GM23338 (cell line): ENCODE measurements at regions not wholly inside any gene's neighbourhood (a gene's known extent, or its start where the extent isn't known, plus 50 kb on each side); places are given as distances from the start of the nearest gene placed in this dataset.

Experiments
- ATAC-seq: fragments of 200-7000 bp; cut with Tn5 transposase; 3 replicates; pipeline ENCODE4 v1.9.1; 2020
- DNase-seq: peaks from one replicate; pipeline ENCODE4 v3.0.0-alpha.2; 2015; ENCODE audit warnings: low spot score
- H2AFZ ChIP-seq: fragments of 200-600 bp; sonication (generic); 2 replicates; pipeline ENCODE4 v1.8.0; 2016; ENCODE audit warnings: antibody characterized with exemption, mild to moderate bottlenecking, moderate library complexity
- H3F3A ChIP-seq: fragments of 200-600 bp; sonication (generic); replicated peaks from 2 replicates; pipeline ENCODE4 v1.8.0; 2017; ENCODE audit warnings: antibody characterized with exemption, mixed run types, low read depth
- H3K27ac ChIP-seq: fragments of 200-600 bp; sonication (generic); 2 replicates; pipeline ENCODE4 v1.6.1; 2016; ENCODE audit warnings: low read depth
- H3K27me3 ChIP-seq: fragments of 200-600 bp; sonication (generic); 2 replicates; pipeline ENCODE4 v1.8.0; 2016; ENCODE audit warnings: mild to moderate bottlenecking, mixed run types, moderate library complexity; ENCODE audit not compliant: insufficient read depth
- H3K36me3 ChIP-seq: fragments of 200-600 bp; sonication (generic); 2 replicates; pipeline ENCODE4 v1.8.0; 2016; ENCODE audit warnings: mild to moderate bottlenecking; ENCODE audit not compliant: insufficient read depth
- H3K4me1 ChIP-seq: fragments of 200-600 bp; sonication (generic); 2 replicates; pipeline ENCODE4 v1.8.0; 2016; ENCODE audit warnings: mild to moderate bottlenecking, moderate library complexity; ENCODE audit not compliant: insufficient read depth
- H3K4me2 ChIP-seq: fragments of 200-600 bp; sonication (generic); 2 replicates; pipeline ENCODE4 v1.7.1; 2017; ENCODE audit warnings: mixed run types
- H3K4me3 ChIP-seq: fragments of 200-600 bp; sonication (generic); 2 replicates; pipeline ENCODE4 v1.6.1; 2016; ENCODE audit warnings: mixed run types
- H3K79me2 ChIP-seq: fragments of 200-600 bp; sonication (generic); replicated peaks from 2 replicates; pipeline ENCODE4 v1.8.0; 2017; ENCODE audit warnings: mild to moderate bottlenecking; ENCODE audit not compliant: insufficient read depth
- H3K9me2 ChIP-seq: fragments of 200-600 bp; sonication (generic); 2 replicates; pipeline ENCODE4 v1.8.0; 2017; ENCODE audit not compliant: insufficient read depth
- H4K20me1 ChIP-seq: fragments of 200-600 bp; sonication (generic); replicated peaks from 2 replicates; pipeline ENCODE4 v1.8.0; 2017; ENCODE audit warnings: mild to moderate bottlenecking; ENCODE audit not compliant: insufficient read depth
- H3K27ac Mint-ChIP-seq: 2 replicates; pipeline ENCODE4 v1.8.0; 2020; ENCODE audit warnings: inconsistent platforms, mild to moderate bottlenecking, moderate library complexity, mixed read lengths
- H3K27me3 Mint-ChIP-seq: 3 replicates; pipeline ENCODE4 v1.8.0; 2022; ENCODE audit warnings: low read depth, mild to moderate bottlenecking, moderate library complexity, mixed read lengths, inconsistent platforms; ENCODE audit not compliant: insufficient read depth, poor library complexity
- H3K36me3 Mint-ChIP-seq: 3 replicates; pipeline ENCODE4 v1.8.0; 2021; ENCODE audit warnings: low read depth, mild to moderate bottlenecking, inconsistent platforms, moderate library complexity, mixed read lengths
- H3K4me1 Mint-ChIP-seq: 3 replicates; pipeline ENCODE4 v1.8.0; 2020; ENCODE audit warnings: mild to moderate bottlenecking, inconsistent platforms, mixed read lengths
- H3K4me3 Mint-ChIP-seq: 3 replicates; pipeline ENCODE4 v1.8.0; 2021; ENCODE audit warnings: moderate library complexity, mild to moderate bottlenecking, inconsistent platforms, mixed read lengths
- H3K9me3 Mint-ChIP-seq: 3 replicates; pipeline ENCODE4 v1.8.0; 2020; ENCODE audit warnings: moderate library complexity, mild to moderate bottlenecking, inconsistent platforms, mixed read lengths
- EZH2phosphoT487 ChIP-seq: fragments of 200-600 bp; sonication (generic); IDR thresholded peaks from one replicate; pipeline ENCODE4 v1.8.1; 2018; ENCODE audit warnings: antibody characterized with exemption; ENCODE audit not compliant: unreplicated experiment
- NANOG ChIP-seq: IDR thresholded peaks from 2 replicates; pipeline ENCODE4 v1.6.1; 2016; ENCODE audit warnings: antibody characterized with exemption, borderline replicate concordance
- POLR2AphosphoS5 ChIP-seq: IDR thresholded peaks from 2 replicates; pipeline ENCODE4 v1.6.1; 2016; ENCODE audit warnings: antibody characterized with exemption, low read depth
- ZNF114 ChIP-seq: fragments of 250-450 bp; sonication (Bioruptor Pico); IDR thresholded peaks from 2 replicates; pipeline ENCODE4 v1.5.0; 2020; ENCODE audit warnings: mild to moderate bottlenecking, moderate library complexity
- ZNF331 ChIP-seq: fragments of 250-450 bp; sonication (Bioruptor Pico); IDR thresholded peaks from 2 replicates; pipeline ENCODE4 v1.5.0; 2020; ENCODE audit warnings: low read depth, mild to moderate bottlenecking, moderate library complexity
- TF ChIP-seq, protein P1 (sequence below): fragments of 250-450 bp; sonication (Bioruptor Pico); IDR thresholded peaks from 2 replicates; pipeline ENCODE4 v1.5.0; 2020; ENCODE audit warnings: mild to moderate bottlenecking, moderate library complexity
- TF ChIP-seq, protein P2 (sequence below), 2 experiments: fragments of 200-600 bp in 1 of 2; sonication (generic) in 1 of 2; conservative IDR thresholded peaks; 2 replicates each; pipeline versions ENCODE4 v1.5.1 to v1.6.1; 2016 to 2017; ENCODE audit warnings: antibody characterized with exemption in 2 of 2, low read depth in 2 of 2, mild to moderate bottlenecking in 2 of 2, moderate library complexity in 1 of 2
- TF ChIP-seq, protein P3 (sequence below): IDR thresholded peaks from 2 replicates; pipeline ENCODE4 v1.6.1; 2016; ENCODE audit warnings: antibody characterized with exemption

DNA sequence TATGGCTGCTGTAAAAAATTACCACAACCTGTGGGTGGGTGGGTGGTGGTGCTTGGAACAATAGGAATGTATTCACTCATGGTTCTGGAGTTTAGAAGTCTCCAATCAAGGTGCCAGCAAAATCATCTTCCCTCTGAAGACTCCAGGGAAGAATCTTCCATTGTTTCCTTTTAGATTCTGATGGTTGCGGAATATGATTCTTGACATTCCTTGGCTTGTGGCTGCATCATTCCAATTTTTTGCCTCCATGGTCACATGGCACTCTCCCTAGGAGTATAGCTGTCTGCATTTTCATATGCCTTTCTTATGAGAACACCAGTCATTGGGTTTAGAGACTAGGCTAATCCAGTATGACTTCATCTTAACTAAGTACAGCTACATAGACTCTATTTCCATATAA, 401.0 kb downstream of the HS3ST3B1 start:
- Histone ChIP-seq H2AFZ (no peak overlapping the region), H3K27me3 (no peaks in the 10 kb centered on the region), H4K20me1 (no peaks in the 10 kb centered on the region), H3K79me2 (no peaks in the 10 kb centered on the region), H3K27ac (no peak overlapping the region), H3K36me3 (no peaks in the 10 kb centered on the region), H3K4me1 (peaks cover 13% of the 10 kb centered on the region), H3K4me3 (no peak overlapping the region), H3K9me2 (no peaks in the 10 kb centered on the region), H3F3A (no peaks in the 10 kb centered on the region), H3K4me2 (no peak overlapping the region)
- TF ChIP-seq, protein P1, sequence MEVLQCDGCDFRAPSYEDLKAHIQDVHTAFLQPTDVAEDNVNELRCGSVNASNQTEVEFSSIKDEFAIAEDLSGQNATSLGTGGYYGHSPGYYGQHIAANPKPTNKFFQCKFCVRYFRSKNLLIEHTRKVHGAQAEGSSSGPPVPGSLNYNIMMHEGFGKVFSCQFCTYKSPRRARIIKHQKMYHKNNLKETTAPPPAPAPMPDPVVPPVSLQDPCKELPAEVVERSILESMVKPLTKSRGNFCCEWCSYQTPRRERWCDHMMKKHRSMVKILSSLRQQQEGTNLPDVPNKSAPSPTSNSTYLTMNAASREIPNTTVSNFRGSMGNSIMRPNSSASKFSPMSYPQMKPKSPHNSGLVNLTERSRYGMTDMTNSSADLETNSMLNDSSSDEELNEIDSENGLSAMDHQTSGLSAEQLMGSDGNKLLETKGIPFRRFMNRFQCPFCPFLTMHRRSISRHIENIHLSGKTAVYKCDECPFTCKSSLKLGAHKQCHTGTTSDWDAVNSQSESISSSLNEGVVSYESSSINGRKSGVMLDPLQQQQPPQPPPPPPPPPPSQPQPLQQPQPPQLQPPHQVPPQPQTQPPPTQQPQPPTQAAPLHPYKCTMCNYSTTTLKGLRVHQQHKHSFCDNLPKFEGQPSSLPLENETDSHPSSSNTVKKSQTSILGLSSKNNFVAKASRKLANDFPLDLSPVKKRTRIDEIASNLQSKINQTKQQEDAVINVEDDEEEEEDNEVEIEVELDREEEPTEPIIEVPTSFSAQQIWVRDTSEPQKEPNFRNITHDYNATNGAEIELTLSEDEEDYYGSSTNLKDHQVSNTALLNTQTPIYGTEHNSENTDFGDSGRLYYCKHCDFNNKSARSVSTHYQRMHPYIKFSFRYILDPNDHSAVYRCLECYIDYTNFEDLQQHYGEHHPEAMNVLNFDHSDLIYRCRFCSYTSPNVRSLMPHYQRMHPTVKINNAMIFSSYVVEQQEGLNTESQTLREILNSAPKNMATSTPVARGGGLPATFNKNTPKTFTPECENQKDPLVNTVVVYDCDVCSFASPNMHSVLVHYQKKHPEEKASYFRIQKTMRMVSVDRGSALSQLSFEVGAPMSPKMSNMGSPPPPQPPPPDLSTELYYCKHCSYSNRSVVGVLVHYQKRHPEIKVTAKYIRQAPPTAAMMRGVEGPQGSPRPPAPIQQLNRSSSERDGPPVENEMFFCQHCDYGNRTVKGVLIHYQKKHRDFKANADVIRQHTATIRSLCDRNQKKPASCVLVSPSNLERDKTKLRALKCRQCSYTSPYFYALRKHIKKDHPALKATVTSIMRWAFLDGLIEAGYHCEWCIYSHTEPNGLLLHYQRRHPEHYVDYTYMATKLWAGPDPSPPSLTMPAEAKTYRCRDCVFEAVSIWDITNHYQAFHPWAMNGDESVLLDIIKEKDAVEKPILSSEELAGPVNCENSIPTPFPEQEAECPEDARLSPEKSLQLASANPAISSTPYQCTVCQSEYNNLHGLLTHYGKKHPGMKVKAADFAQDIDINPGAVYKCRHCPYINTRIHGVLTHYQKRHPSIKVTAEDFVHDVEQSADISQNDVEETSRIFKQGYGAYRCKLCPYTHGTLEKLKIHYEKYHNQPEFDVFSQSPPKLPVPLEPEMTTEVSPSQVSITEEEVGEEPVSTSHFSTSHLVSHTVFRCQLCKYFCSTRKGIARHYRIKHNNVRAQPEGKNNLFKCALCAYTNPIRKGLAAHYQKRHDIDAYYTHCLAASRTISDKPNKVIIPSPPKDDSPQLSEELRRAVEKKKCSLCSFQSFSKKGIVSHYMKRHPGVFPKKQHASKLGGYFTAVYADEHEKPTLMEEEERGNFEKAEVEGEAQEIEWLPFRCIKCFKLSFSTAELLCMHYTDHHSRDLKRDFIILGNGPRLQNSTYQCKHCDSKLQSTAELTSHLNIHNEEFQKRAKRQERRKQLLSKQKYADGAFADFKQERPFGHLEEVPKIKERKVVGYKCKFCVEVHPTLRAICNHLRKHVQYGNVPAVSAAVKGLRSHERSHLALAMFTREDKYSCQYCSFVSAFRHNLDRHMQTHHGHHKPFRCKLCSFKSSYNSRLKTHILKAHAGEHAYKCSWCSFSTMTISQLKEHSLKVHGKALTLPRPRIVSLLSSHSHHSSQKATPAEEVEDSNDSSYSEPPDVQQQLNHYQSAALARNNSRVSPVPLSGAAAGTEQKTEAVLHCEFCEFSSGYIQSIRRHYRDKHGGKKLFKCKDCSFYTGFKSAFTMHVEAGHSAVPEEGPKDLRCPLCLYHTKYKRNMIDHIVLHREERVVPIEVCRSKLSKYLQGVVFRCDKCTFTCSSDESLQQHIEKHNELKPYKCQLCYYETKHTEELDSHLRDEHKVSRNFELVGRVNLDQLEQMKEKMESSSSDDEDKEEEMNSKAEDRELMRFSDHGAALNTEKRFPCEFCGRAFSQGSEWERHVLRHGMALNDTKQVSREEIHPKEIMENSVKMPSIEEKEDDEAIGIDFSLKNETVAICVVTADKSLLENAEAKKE (CRISPR knock-in tag) = no peak
- no peak for TF ChIP-seq ZNF331 (CRISPR knock-in tag)
- H3K9me3 Mint-ChIP-seq = no peaks in the 10 kb centered on the region
- H3K4me1 Mint-ChIP-seq = peaks cover 12% of the 10 kb centered on the region; the same call in 2 of the 3 replicates
- H3K27me3 Mint-ChIP-seq = peaks cover 2% of the 10 kb centered on the region
- no peak overlapping the region for H3K27ac Mint-ChIP-seq
- ATAC-seq (no peak), DNase-seq (no peak)
- H3K4me3 Mint-ChIP-seq = no peak overlapping the region
- H3K36me3 Mint-ChIP-seq = no peaks in the 10 kb centered on the region

DNA sequence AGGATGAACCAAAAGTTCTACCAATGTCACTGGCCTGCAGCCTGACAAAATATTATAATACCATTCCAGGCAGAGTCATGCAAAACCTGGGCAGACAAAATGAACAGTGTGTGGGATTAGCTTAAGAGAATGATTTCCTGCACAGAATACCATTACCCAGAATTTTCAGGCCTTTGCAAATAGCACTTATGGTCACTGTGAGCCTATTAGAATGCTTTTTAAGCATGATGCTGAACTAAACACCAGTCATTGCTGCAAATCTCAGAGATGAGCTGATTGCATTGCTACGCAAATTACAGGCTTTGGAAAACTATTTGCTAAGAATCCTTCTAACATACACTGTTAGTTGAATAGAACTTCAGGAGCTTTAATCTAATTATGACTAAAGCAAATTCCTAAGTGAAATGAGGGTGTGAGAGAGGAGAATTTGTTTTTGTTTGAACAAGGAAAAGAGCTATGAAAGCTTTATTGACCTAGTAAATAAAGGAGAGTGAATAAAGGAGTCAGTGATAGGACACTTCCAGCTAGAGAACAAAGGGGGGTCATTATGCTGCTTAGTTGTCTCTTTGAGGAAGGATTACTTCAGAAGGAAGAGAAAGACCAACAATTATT, 398.8 kb downstream of the HS3ST3B1 start:
- Histone ChIP-seq H3K9me2 (no peaks in the 10 kb centered on the region), H3K36me3 (no peaks in the 10 kb centered on the region), H3K27me3 (no peaks in the 10 kb centered on the region), H3F3A (no peaks in the 10 kb centered on the region), H3K4me1 (peaks cover 13% of the 10 kb centered on the region), H2AFZ (no peak overlapping the region), H3K4me2 (peak overlapping the region; percentile 7; the same call in 1 of the 2 replicates), H3K79me2 (no peaks in the 10 kb centered on the region), H3K4me3 (no peak overlapping the region), H3K27ac (no peak overlapping the region), H4K20me1 (no peaks in the 10 kb centered on the region)
- ATAC-seq (peak; percentile 67), DNase-seq (peak; percentile 25)
- Mint-ChIP-seq H3K4me3 (no peak overlapping the region), H3K27ac (no peak overlapping the region), H3K36me3 (no peaks in the 10 kb centered on the region), H3K4me1 (peaks cover 12% of the 10 kb centered on the region; the same call in 2 of the 3 replicates), H3K27me3 (peaks cover 2% of the 10 kb centered on the region), H3K9me3 (no peaks in the 10 kb centered on the region)
- TF ChIP-seq EZH2phosphoT487 = no peak
- TF ChIP-seq POLR2AphosphoS5 = no peak
- TF ChIP-seq, protein P2, sequence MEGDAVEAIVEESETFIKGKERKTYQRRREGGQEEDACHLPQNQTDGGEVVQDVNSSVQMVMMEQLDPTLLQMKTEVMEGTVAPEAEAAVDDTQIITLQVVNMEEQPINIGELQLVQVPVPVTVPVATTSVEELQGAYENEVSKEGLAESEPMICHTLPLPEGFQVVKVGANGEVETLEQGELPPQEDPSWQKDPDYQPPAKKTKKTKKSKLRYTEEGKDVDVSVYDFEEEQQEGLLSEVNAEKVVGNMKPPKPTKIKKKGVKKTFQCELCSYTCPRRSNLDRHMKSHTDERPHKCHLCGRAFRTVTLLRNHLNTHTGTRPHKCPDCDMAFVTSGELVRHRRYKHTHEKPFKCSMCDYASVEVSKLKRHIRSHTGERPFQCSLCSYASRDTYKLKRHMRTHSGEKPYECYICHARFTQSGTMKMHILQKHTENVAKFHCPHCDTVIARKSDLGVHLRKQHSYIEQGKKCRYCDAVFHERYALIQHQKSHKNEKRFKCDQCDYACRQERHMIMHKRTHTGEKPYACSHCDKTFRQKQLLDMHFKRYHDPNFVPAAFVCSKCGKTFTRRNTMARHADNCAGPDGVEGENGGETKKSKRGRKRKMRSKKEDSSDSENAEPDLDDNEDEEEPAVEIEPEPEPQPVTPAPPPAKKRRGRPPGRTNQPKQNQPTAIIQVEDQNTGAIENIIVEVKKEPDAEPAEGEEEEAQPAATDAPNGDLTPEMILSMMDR (conservative IDR thresholded peaks at IDR 0.05; ENCODE audit: low read depth in 2 of 2) = no peak
- TF ChIP-seq, protein P3, sequence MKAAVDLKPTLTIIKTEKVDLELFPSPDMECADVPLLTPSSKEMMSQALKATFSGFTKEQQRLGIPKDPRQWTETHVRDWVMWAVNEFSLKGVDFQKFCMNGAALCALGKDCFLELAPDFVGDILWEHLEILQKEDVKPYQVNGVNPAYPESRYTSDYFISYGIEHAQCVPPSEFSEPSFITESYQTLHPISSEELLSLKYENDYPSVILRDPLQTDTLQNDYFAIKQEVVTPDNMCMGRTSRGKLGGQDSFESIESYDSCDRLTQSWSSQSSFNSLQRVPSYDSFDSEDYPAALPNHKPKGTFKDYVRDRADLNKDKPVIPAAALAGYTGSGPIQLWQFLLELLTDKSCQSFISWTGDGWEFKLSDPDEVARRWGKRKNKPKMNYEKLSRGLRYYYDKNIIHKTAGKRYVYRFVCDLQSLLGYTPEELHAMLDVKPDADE = no peak
- no peak for TF ChIP-seq NANOG
- no peak for TF ChIP-seq ZNF114 (CRISPR knock-in tag)
